K562 (cell line): ENCODE measurements at regions not wholly inside any gene's neighbourhood (a gene's known extent, or its start where the extent isn't known, plus 50 kb on each side); places are given as distances from the start of the nearest gene placed in this dataset.

ENCODE experiments used
- ATAC-seq: fragments of 200-7000 bp; cut with Tn5 transposase; 3 replicates; pipeline ENCODE4 v1.9.1; 2020; ENCODE audit warnings: moderate library complexity
- BruUV-seq: library from RNA; stranded (reverse); fragments of 400-500 nt; replicated peaks from 2 replicates; lab custom pipeline; 2021; lab: Mats Ljungman, UMichigan
- CTCF ChIA-PET: fragments of 300-600 bp; formaldehyde crosslinking; extraction: SDS; loops from one replicate; lab custom pipeline; 2021; ENCODE audit warnings: low intra/inter-chr PET ratio; lab: Yijun Ruan, JAX
- POLR2A ChIA-PET: fragments of 300-600, 350-650 bp; sonication (Branson Sonifier 250); formaldehyde crosslinking; extraction: SDS; loops from one replicate; lab custom pipeline; 2021; ENCODE audit warnings: antibody characterized with exemption, inconsistent platforms; lab: Yijun Ruan, JAX
- DNase-seq, 4 experiments: peaks; one replicate each; pipeline versions ENCODE4 v3.0.0 to v3.0.0-alpha.2; 2011 to 2018; ENCODE audit warnings: low spot score in 3 of 4, mixed read lengths in 3 of 4; ENCODE audit errors: extremely low read depth in 1 of 4
- FAIRE-seq: peaks from 2 replicates; lab custom pipeline; 2011; peaks lifted over from hg19 to GRCh38; lab: Jason Lieb, UNC
- H2AFZ ChIP-seq: 2 replicates; pipeline ENCODE4 v1.6.0; 2011; ENCODE audit warnings: low read depth, low read length, control low read depth, inconsistent platforms
- H3K27ac ChIP-seq: fragments of 200-600 bp; 3 replicates; pipeline ENCODE4 v1.8.0; 2011; ENCODE audit warnings: low read depth, mild to moderate bottlenecking, control low read depth, inconsistent platforms, low read length, moderate library complexity, mixed read lengths; ENCODE audit errors: extremely low read depth
- H3K27me3 ChIP-seq, 2 experiments: fragments of 300-600 bp in 1 of 2; 2 replicates in 1 of 2; 3 replicates in 1 of 2; pipeline versions ENCODE4 v1.6.0 to v1.8.0; 2011; ENCODE audit warnings: inconsistent platforms in 2 of 2, low read length in 2 of 2, mild to moderate bottlenecking in 1 of 2, mixed read lengths in 1 of 2, moderate library complexity in 1 of 2; ENCODE audit not compliant: control insufficient read depth in 2 of 2, insufficient read depth in 2 of 2
- H3K36me3 ChIP-seq: fragments of 300-600 bp; 3 replicates; pipeline ENCODE4 v1.8.0; 2011; ENCODE audit warnings: mild to moderate bottlenecking, low read length, inconsistent platforms; ENCODE audit not compliant: control insufficient read depth, insufficient read depth
- H3K4me1 ChIP-seq, 2 experiments: fragments of 200-600 bp in 1 of 2; replicated peaks in 1 of 2; 2 replicates in 1 of 2; 3 replicates in 1 of 2; pipeline versions ENCODE4 v1.5.1 to v1.8.0; 2011; ENCODE audit warnings: inconsistent platforms in 2 of 2, low read length in 2 of 2, mild to moderate bottlenecking in 1 of 2, mixed read lengths in 1 of 2, moderate library complexity in 1 of 2; ENCODE audit not compliant: control insufficient read depth in 2 of 2, insufficient read depth in 2 of 2
- H3K4me2 ChIP-seq: 2 replicates; pipeline ENCODE4 v1.6.1; 2011; ENCODE audit warnings: low read length, control low read depth, inconsistent platforms, mixed read lengths; ENCODE audit not compliant: insufficient read depth
- H3K4me3 ChIP-seq: fragments of 200-600 bp; sonication (generic), shearing (Covaris generic); 2 replicates; pipeline ENCODE4 v1.5.1; 2016; ENCODE audit warnings: control low read depth, inconsistent platforms
- H3K79me2 ChIP-seq: fragments of 200-600 bp; 3 replicates; pipeline ENCODE4 v1.8.0; 2011; ENCODE audit warnings: low read length, inconsistent platforms; ENCODE audit not compliant: control insufficient read depth, insufficient read depth
- H3K9ac ChIP-seq, 2 experiments: 2 replicates each; pipeline versions ENCODE4 v1.6.0 to v1.6.1; 2011; ENCODE audit warnings: low read depth in 2 of 2, low read length in 2 of 2, control low read depth in 1 of 2, inconsistent platforms in 1 of 2, mild to moderate bottlenecking in 1 of 2, mixed read lengths in 1 of 2; ENCODE audit not compliant: insufficient read depth in 1 of 2
- H3K9me1 ChIP-seq: one replicate; pipeline ENCODE4 v1.6.0; 2011; ENCODE audit warnings: inconsistent platforms, mild to moderate bottlenecking, low read length, moderate library complexity; ENCODE audit not compliant: control insufficient read depth, insufficient read depth
- H3K9me3 ChIP-seq: replicated peaks from 2 replicates; pipeline ENCODE4 v1.5.1; 2011; ENCODE audit warnings: low read depth, low read length, inconsistent platforms; ENCODE audit not compliant: control insufficient read depth, insufficient read depth
- H4K20me1 ChIP-seq: replicated peaks from 2 replicates; pipeline ENCODE4 v1.6.1; 2011; ENCODE audit warnings: low read length, inconsistent platforms, mixed read lengths; ENCODE audit not compliant: control insufficient read depth, insufficient read depth
- BCOR ChIP-seq: fragments of 450-650 bp; IDR thresholded peaks from 2 replicates; pipeline ENCODE4 v1.6.1; 2016
- CREBBP ChIP-seq: IDR thresholded peaks from one replicate; pipeline ENCODE4 v1.6.1; 2012; ENCODE audit warnings: low read depth, mild to moderate bottlenecking, control low read depth, inconsistent platforms, low read length
- CTBP1 ChIP-seq: fragments of 450-650 bp; IDR thresholded peaks from 2 replicates; pipeline ENCODE4 v1.6.1; 2016; ENCODE audit warnings: borderline replicate concordance
- EP400 ChIP-seq: fragments of 450-650 bp; IDR thresholded peaks from 2 replicates; pipeline ENCODE4 v1.6.1; 2017; ENCODE audit warnings: antibody characterized with exemption, mild to moderate bottlenecking, moderate library complexity
- ETS2 ChIP-seq: IDR thresholded peaks from 2 replicates; pipeline ENCODE4 v1.6.1; 2016; ENCODE audit warnings: borderline replicate concordance, missing genetic modification characterization, mild to moderate bottlenecking, moderate library complexity, missing compliant biosample characterization; ENCODE audit not compliant: poor library complexity, severe bottlenecking
- FOSL1 ChIP-seq: fragments of 200-800 bp; sonication (Bioruptor generic); conservative IDR thresholded peaks from 2 replicates; pipeline ENCODE4 v1.6.1; 2016; ENCODE audit warnings: missing genetic modification characterization, missing compliant biosample characterization
- KLF16 ChIP-seq: IDR thresholded peaks from 2 replicates; pipeline ENCODE4 v1.6.1; 2016; ENCODE audit warnings: antibody characterized with exemption
- POLR2B ChIP-seq: fragments of 450-650 bp; IDR thresholded peaks from 2 replicates; pipeline ENCODE4 v1.6.1; 2018; ENCODE audit warnings: low read depth; ENCODE audit not compliant: partially characterized antibody
- POLR2H ChIP-seq: IDR thresholded peaks from 2 replicates; pipeline ENCODE4 v1.6.1; 2016; ENCODE audit warnings: missing genetic modification characterization, low read depth, mild to moderate bottlenecking, control low read depth, missing compliant biosample characterization, moderate library complexity
- SNRNP70 ChIP-seq: fragments of 200-400 bp; formaldehyde crosslinking; optimal IDR thresholded peaks from 2 replicates; pipeline ENCODE3; 2017; ENCODE audit warnings: low read depth, low read length
- SOX6 ChIP-seq: fragments of 450-650 bp; IDR thresholded peaks from 2 replicates; pipeline ENCODE4 v1.6.1; 2014; ENCODE audit warnings: mild to moderate bottlenecking
- TBL1XR1 ChIP-seq, 2 experiments: IDR thresholded peaks; 2 replicates each; pipeline ENCODE4 v1.6.1; 2012; ENCODE audit warnings: improper control_type of control experiment in 2 of 2, low read length in 2 of 2, mild to moderate bottlenecking in 1 of 2
- ZC3H4 ChIP-seq: sonication (generic); formaldehyde crosslinking; IDR thresholded peaks from 2 replicates; pipeline ENCODE4 v1.9.0; 2021; ENCODE audit warnings: missing genetic modification reagents, borderline replicate concordance
- ZKSCAN3 ChIP-seq: fragments of 250-450 bp; sonication (Bioruptor Pico); IDR thresholded peaks from 2 replicates; pipeline ENCODE4 v1.4.0; 2020
- ZNF232 ChIP-seq: sonication (generic); formaldehyde crosslinking; IDR thresholded peaks from 2 replicates; pipeline ENCODE4 v1.8.0; 2022; ENCODE audit warnings: mild to moderate bottlenecking, missing genetic modification reagents
- ZNF384 ChIP-seq: IDR thresholded peaks from 2 replicates; pipeline ENCODE4 v1.6.1; 2012; ENCODE audit warnings: low read depth, low read length, improper control_type of control experiment
- ZNF707 ChIP-seq: fragments of 250-450 bp; sonication (Bioruptor Pico); conservative IDR thresholded peaks from 2 replicates; pipeline ENCODE4 v1.8.0; 2022; ENCODE audit warnings: inconsistent platforms, mild to moderate bottlenecking, moderate library complexity
- WGBS: fragments of 100-300 bp; shearing (Covaris generic); methylation state at CpG from one replicate; pipeline ENCODE4 v1.1.6; 2016; ENCODE audit warnings: low coverage, mixed read lengths; ENCODE audit not compliant: insufficient coverage; ENCODE audit errors: missing lambda C conversion rate; 5-methylcytosine and 5-hydroxymethylcytosine counted together
- in situ Hi-C: fragments of 300-500 bp; cut with MboI; formaldehyde crosslinking; loops from 4 replicates; pipeline ENCODE4 v1.15.0; 2018; ENCODE audit warnings: inconsistent platforms, mixed read lengths
- intact Hi-C: fragments of 100-400 bp; cut with micrococcal nuclease; formaldehyde crosslinking; loops from 2 replicates; pipeline ENCODE4 v1.14.2; 2022
- TF ChIP-seq, protein P1 (sequence below): fragments of 200-800 bp; sonication (Bioruptor generic); IDR thresholded peaks from 2 replicates; pipeline ENCODE4 v1.6.1; 2017; ENCODE audit warnings: missing genetic modification characterization, missing compliant biosample characterization

DNA sequence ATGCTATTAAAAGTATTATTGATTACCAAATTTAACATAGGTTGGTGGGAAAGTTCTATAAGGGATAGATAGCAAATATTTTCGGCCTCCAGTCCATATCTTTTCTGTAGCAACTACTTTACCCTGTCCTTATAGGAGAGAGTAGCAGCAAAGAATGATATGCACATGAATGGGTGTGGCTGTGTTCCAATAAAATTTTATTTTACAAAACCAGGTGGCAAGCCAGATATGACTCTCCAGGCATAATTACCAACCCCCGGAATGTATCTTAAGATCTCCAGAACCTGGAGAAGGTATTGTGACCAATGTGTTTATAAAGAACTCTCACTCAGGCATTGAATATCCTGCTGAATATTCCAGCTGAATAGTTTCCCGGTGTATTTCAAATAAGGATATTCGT lies 1461.2 kb downstream of the MAT2B start:
- Histone ChIP-seq H3K4me3 (no peak overlapping the region), H4K20me1 (no peaks in the 10 kb centered on the region), H3K27ac (no peak overlapping the region), H3K9me1 (no peaks in the 10 kb centered on the region), H3K27me3 (no peaks in the 10 kb centered on the region), H3K9ac (no peak overlapping the region), H3K36me3 (no peaks in the 10 kb centered on the region), H2AFZ (no peak overlapping the region), H3K4me1 (no peaks in the 10 kb centered on the region), H3K4me2 (no peak overlapping the region), H3K9me3 (no peaks in the 10 kb centered on the region), H3K79me2 (no peaks in the 10 kb centered on the region)
- no peak for DNase-seq
- WGBS, result 0% methylated on average over 4 of the region's 4 CpGs
- ChIA-PET POLR2A (no interaction called here), CTCF (no interaction called here)
- intact Hi-C loops (no loop called here), in situ Hi-C loops (no loop called here)
- no peak for ATAC-seq
- BruUV-seq, result no TSS peak
- FAIRE-seq, result no peak
- TF ChIP-seq TBL1XR1 (IDR thresholded peaks at IDR 0.05; ENCODE audit: low read length in 2 of 2), result no peak
- TF ChIP-seq, all 486 proteins: peak for 0

DNA sequence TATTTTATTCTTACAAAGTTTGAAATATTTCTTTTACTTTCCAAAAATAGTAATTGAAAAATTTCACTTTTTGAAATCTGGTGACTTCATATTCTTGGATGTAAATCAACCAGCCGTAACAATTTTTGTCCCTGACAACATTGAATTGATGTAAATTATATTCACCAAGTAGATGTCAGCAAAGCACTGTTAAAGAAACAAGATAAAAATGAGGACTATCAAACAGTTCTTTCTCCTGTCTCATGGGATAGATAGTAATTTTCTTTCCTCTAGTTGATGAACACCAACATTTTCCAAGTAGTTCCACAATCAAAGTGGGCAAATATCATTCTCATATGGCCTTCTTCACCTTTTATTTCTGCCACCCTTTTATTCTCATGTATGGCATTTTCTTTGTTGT lies 1461.9 kb downstream of the MAT2B start:
- Histone ChIP-seq H3K4me2 (no peak overlapping the region), H2AFZ (no peak overlapping the region), H3K27me3 (no peaks in the 10 kb centered on the region), H3K9me1 (no peaks in the 10 kb centered on the region), H3K4me3 (no peak overlapping the region), H3K9me3 (no peaks in the 10 kb centered on the region), H3K36me3 (no peaks in the 10 kb centered on the region), H3K27ac (no peak overlapping the region), H3K79me2 (no peaks in the 10 kb centered on the region), H4K20me1 (no peaks in the 10 kb centered on the region), H3K4me1 (no peaks in the 10 kb centered on the region), H3K9ac (no peak overlapping the region)
- CTCF ChIA-PET, result no interaction called here
- no TSS peak for BruUV-seq
- TF ChIP-seq ZNF384 (no peak), ZNF232 (CRISPR knock-in tag) (no peak), FOSL1 (no peak), CREBBP (no peak), ZNF707 (CRISPR knock-in tag) (no peak), SOX6 (no peak), SNRNP70 (no peak), ETS2 (tag) (no peak), EP400 (no peak), BCOR (no peak), KLF16 (no peak), POLR2B (no peak), ZC3H4 (CRISPR knock-in tag) (no peak), ZKSCAN3 (no peak), CTBP1 (no peak), POLR2H (tag) (no peak)
- TF ChIP-seq, protein P1, sequence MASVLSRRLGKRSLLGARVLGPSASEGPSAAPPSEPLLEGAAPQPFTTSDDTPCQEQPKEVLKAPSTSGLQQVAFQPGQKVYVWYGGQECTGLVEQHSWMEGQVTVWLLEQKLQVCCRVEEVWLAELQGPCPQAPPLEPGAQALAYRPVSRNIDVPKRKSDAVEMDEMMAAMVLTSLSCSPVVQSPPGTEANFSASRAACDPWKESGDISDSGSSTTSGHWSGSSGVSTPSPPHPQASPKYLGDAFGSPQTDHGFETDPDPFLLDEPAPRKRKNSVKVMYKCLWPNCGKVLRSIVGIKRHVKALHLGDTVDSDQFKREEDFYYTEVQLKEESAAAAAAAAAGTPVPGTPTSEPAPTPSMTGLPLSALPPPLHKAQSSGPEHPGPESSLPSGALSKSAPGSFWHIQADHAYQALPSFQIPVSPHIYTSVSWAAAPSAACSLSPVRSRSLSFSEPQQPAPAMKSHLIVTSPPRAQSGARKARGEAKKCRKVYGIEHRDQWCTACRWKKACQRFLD, result no peak
- no peak for FAIRE-seq
- in situ Hi-C loops (no loop called here), intact Hi-C loops (no loop called here)
- WGBS, result 18% methylated on average over 1 of the region's 1 CpG
- POLR2A ChIA-PET, result no interaction called here
- no peak for DNase-seq
- no peak for ATAC-seq
